ENCODE measurements at regions not wholly inside any gene's neighbourhood (a gene's known extent, or its start where the extent isn't known, plus 50 kb on each side); places are given as distances from the start of the nearest gene placed in this dataset.

- Histone ChIP-seq H3K9me3 (ENCODE audit: control insufficient read depth, insufficient read depth, low read depth, low read length) (no peaks in the 10 kb centered on the region), H3K4me1 (ENCODE audit: control insufficient read depth, insufficient read depth, low read length) (no peaks in the 10 kb centered on the region), H3K27ac (ENCODE audit: low read length) (no peak overlapping the region), H3K4me3 (ENCODE audit: low read depth in 2 of 2, low read length in 2 of 2) (no peak overlapping the region), H3K36me3 (ENCODE audit: control insufficient read depth, insufficient read depth, low read length) (no peaks in the 10 kb centered on the region), H3K27me3 (ENCODE audit: control insufficient read depth, insufficient read depth, low read length) (no peaks in the 10 kb centered on the region)
- no peak for ATAC-seq
- in situ Hi-C loops (cut with HindIII; ENCODE audit: low pct_unique_long_range_greater_than_20kb, low sequenced_read_pairs): no loop called here
- CTCF ChIA-PET: no interaction called here
- POLR2A ChIA-PET: no interaction called here
- intact Hi-C loops (cut with micrococcal nuclease; ENCODE audit: unreplicated experiment): no loop called here
- no peak for DNase-seq (ENCODE audit: low read depth, low spot score)
- no TSS peak for BruUV-seq (replicated peaks)
- TF ChIP-seq CTCF (IDR thresholded peaks at IDR 0.05) (no peak), POLR2AphosphoS5 (IDR thresholded peaks at IDR 0.05; ENCODE audit: low read depth, low read length) (no peak), TCF7L2 (IDR thresholded peaks at IDR 0.05; ENCODE audit: low read depth, low read length) (no peak), SIN3A (IDR thresholded peaks at IDR 0.05; ENCODE audit: borderline replicate concordance, insufficient read depth, low read depth, low read length) (no peak), REST (IDR thresholded peaks at IDR 0.05; ENCODE audit: insufficient read depth in 1 of 2, low read depth in 2 of 2, low read length in 1 of 2) (no peak)
These were observed 211.9 kb downstream of the CXCL12 start for GRCh38 chr10:44172883-44173607.

- CTCF ChIA-PET: no interaction called here
- BruUV-seq (replicated peaks): no TSS peak
- TF ChIP-seq SIN3A (IDR thresholded peaks at IDR 0.05; ENCODE audit: borderline replicate concordance, insufficient read depth, low read depth, low read length) (no peak), TCF7L2 (IDR thresholded peaks at IDR 0.05; ENCODE audit: low read depth, low read length) (no peak), CTCF (IDR thresholded peaks at IDR 0.05) (no peak), POLR2AphosphoS5 (IDR thresholded peaks at IDR 0.05; ENCODE audit: low read depth, low read length) (no peak)
- H3K27me3 ChIP-seq (ENCODE audit: control insufficient read depth, insufficient read depth, low read length): no peaks in the 10 kb centered on the region
- DNase-seq (ENCODE audit: low read depth, low spot score) (no peak), ATAC-seq (no peak)
- no peaks in the 10 kb centered on the region for H3K4me1 ChIP-seq (ENCODE audit: control insufficient read depth, insufficient read depth, low read length)
- no peak overlapping the region for H3K27ac ChIP-seq (ENCODE audit: low read length)
- POLR2A ChIA-PET: no interaction called here
- in situ Hi-C loops (cut with HindIII; ENCODE audit: low pct_unique_long_range_greater_than_20kb, low sequenced_read_pairs): no loop called here
- intact Hi-C loops (cut with micrococcal nuclease; ENCODE audit: unreplicated experiment): no loop called here
- H3K36me3 ChIP-seq (ENCODE audit: control insufficient read depth, insufficient read depth, low read length): no peaks in the 10 kb centered on the region
- no peak overlapping the region for H3K4me3 ChIP-seq (ENCODE audit: low read depth in 2 of 2, low read length in 2 of 2)
- H3K9me3 ChIP-seq (ENCODE audit: control insufficient read depth, insufficient read depth, low read depth, low read length): no peaks in the 10 kb centered on the region
These were observed 213.1 kb downstream of the CXCL12 start for GRCh38 chr10:44171765-44172164.
